Karpas-422 (cell line): ENCODE measurements at regions not wholly inside any gene's neighbourhood (a gene's known extent, or its start where the extent isn't known, plus 50 kb on each side); places are given as distances from the start of the nearest gene placed in this dataset.

Experiments used
- DNase-seq: peaks from one replicate; pipeline ENCODE4 v3.0.0-alpha.2; 2015
- H2AFZ ChIP-seq: fragments of 200-600 bp; sonication (generic); 2 replicates; pipeline ENCODE4 v1.6.1; 2014; ENCODE audit warnings: antibody characterized with exemption, low read length, mixed read lengths
- H3K27ac ChIP-seq: fragments of 200-600 bp; sonication (generic); 2 replicates; pipeline ENCODE4 v1.5.1; 2014; ENCODE audit warnings: mild to moderate bottlenecking, low read length, moderate library complexity
- H3K27me3 ChIP-seq: fragments of 200-600 bp; sonication (generic); 2 replicates; pipeline ENCODE4 v1.6.1; 2014; ENCODE audit warnings: low read length, mixed read lengths
- H3K36me3 ChIP-seq: fragments of 200-600 bp; sonication (generic); 2 replicates; pipeline ENCODE4 v1.6.1; 2014; ENCODE audit warnings: low read length, mixed read lengths; ENCODE audit not compliant: insufficient read depth
- H3K4me1 ChIP-seq: fragments of 200-600 bp; sonication (generic); 2 replicates; pipeline ENCODE4 v1.6.1; 2014; ENCODE audit warnings: mild to moderate bottlenecking, low read length, mixed read lengths
- H3K4me2 ChIP-seq: fragments of 200-600 bp; sonication (generic); 2 replicates; pipeline ENCODE4 v1.6.1; 2014; ENCODE audit warnings: low read length, low read depth, mild to moderate bottlenecking; ENCODE audit not compliant: poor library complexity, severe bottlenecking
- H3K4me3 ChIP-seq: fragments of 200-600 bp; sonication (generic); 2 replicates; pipeline ENCODE4 v1.5.1; 2014; ENCODE audit warnings: mild to moderate bottlenecking, antibody characterized with exemption, low read length, mixed read lengths
- H3K79me2 ChIP-seq: fragments of 200-600 bp; sonication (generic); 2 replicates; pipeline ENCODE4 v1.6.1; 2014; ENCODE audit warnings: mild to moderate bottlenecking, low read length, mixed read lengths
- H3K9ac ChIP-seq: fragments of 200-600 bp; sonication (generic); 2 replicates; pipeline ENCODE4 v1.6.0; 2014; ENCODE audit warnings: low read length
- H3K9me2 ChIP-seq: fragments of 200-600 bp; sonication (generic), shearing (Covaris generic); replicated peaks from 2 replicates; pipeline ENCODE4 v1.6.0; 2014; ENCODE audit warnings: mild to moderate bottlenecking, low read length, moderate library complexity; ENCODE audit not compliant: insufficient read depth
- H3K9me3 ChIP-seq: fragments of 300-700, 200-600 bp; sonication (generic); 2 replicates; pipeline ENCODE4 v1.6.1; 2014; ENCODE audit warnings: low read length, mixed read lengths
- H4K20me1 ChIP-seq: fragments of 200-600 bp; sonication (generic); 2 replicates; pipeline ENCODE4 v1.6.1; 2014; ENCODE audit warnings: mild to moderate bottlenecking, antibody characterized with exemption, low read length, low read depth; ENCODE audit not compliant: insufficient read depth

- peaks cover 8% of the 10 kb centered on the region for H3K4me1 ChIP-seq
- no peak overlapping the region for H2AFZ ChIP-seq
- H3K9ac ChIP-seq, result no peak overlapping the region
- H3K79me2 ChIP-seq, result no peaks in the 10 kb centered on the region
- no peak overlapping the region for H3K4me3 ChIP-seq
- H3K4me2 ChIP-seq, result no peak overlapping the region
- no peaks in the 10 kb centered on the region for H3K9me3 ChIP-seq
- H3K36me3 ChIP-seq, result no peaks in the 10 kb centered on the region
- no peaks in the 10 kb centered on the region for H3K9me2 ChIP-seq
- no peak overlapping the region for H3K27ac ChIP-seq
- H4K20me1 ChIP-seq, result no peaks in the 10 kb centered on the region
- H3K27me3 ChIP-seq, result no peaks in the 10 kb centered on the region
- DNase-seq, result no peak
Measured at GRCh38 chr13:111658145-111659100, 338.0 kb downstream of the TEX29 start.

DNA sequence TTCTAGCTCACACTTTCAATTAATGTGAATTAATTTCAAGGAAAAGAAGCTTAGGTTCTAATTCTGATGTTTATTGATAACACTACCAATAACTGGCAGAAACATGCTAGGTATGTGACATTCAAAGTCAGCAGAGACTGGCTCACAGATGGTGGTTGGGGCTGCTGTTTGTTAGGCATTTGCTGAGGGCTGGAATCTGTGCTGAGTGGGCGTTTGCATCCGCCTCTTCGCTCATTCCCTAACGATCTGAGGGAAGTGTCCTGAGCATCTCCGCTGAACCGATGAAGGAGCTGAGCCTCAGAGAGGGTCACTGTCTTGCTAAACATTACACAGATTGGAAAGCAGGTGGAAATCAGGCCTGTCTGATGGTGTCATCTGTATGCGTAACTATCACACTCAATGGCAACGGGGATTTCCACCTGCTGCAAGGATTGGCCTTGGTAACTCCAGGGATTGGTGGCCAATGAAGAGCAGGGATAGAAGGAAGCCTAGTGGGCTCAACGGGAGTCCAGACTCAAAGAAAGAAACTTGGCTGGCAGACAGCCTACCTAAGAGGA lies 338.9 kb downstream of the TEX29 start:
- H3K4me2 ChIP-seq, result no peak overlapping the region
- DNase-seq, result no peak
- no peaks in the 10 kb centered on the region for H4K20me1 ChIP-seq
- no peak overlapping the region for H3K9ac ChIP-seq
- no peak overlapping the region for H2AFZ ChIP-seq
- H3K9me3 ChIP-seq, result no peaks in the 10 kb centered on the region
- H3K4me3 ChIP-seq, result no peak overlapping the region
- peaks cover 8% of the 10 kb centered on the region for H3K4me1 ChIP-seq
- H3K27ac ChIP-seq, result no peak overlapping the region
- H3K36me3 ChIP-seq, result no peaks in the 10 kb centered on the region
- H3K27me3 ChIP-seq, result no peaks in the 10 kb centered on the region
- no peaks in the 10 kb centered on the region for H3K9me2 ChIP-seq
- no peaks in the 10 kb centered on the region for H3K79me2 ChIP-seq

- no peaks in the 10 kb centered on the region for H3K79me2 ChIP-seq
- H3K4me3 ChIP-seq, result no peak overlapping the region
- H3K4me2 ChIP-seq, result no peak overlapping the region
- no peaks in the 10 kb centered on the region for H3K36me3 ChIP-seq
- peaks cover 8% of the 10 kb centered on the region for H3K4me1 ChIP-seq
- no peak overlapping the region for H3K27ac ChIP-seq
- no peak overlapping the region for H2AFZ ChIP-seq
- H3K9me3 ChIP-seq, result no peaks in the 10 kb centered on the region
- H3K9me2 ChIP-seq, result no peaks in the 10 kb centered on the region
- H3K27me3 ChIP-seq, result no peaks in the 10 kb centered on the region
- no peaks in the 10 kb centered on the region for H4K20me1 ChIP-seq
- no peak for DNase-seq
- H3K9ac ChIP-seq, result no peak overlapping the region
Measured at GRCh38 chr13:111659842-111660241, 339.4 kb downstream of the TEX29 start.

- Histone ChIP-seq H2AFZ (no peak overlapping the region), H3K4me2 (no peak overlapping the region), H3K9ac (no peak overlapping the region), H3K4me3 (no peak overlapping the region), H3K79me2 (no peaks in the 10 kb centered on the region), H3K9me3 (no peaks in the 10 kb centered on the region), H3K36me3 (no peaks in the 10 kb centered on the region), H3K27ac (no peak overlapping the region), H3K4me1 (peaks cover 8% of the 10 kb centered on the region), H3K27me3 (no peaks in the 10 kb centered on the region), H3K9me2 (no peaks in the 10 kb centered on the region), H4K20me1 (no peaks in the 10 kb centered on the region)
- DNase-seq, result no peak
Measured at GRCh38 chr13:111661052-111661451, 340.6 kb downstream of the TEX29 start.

GRCh38 chr13:111661776-111662175 lies 341.3 kb downstream of the TEX29 start:
- DNase-seq, result no peak
- Histone ChIP-seq H3K27ac (no peak overlapping the region), H3K79me2 (no peaks in the 10 kb centered on the region)

DNA sequence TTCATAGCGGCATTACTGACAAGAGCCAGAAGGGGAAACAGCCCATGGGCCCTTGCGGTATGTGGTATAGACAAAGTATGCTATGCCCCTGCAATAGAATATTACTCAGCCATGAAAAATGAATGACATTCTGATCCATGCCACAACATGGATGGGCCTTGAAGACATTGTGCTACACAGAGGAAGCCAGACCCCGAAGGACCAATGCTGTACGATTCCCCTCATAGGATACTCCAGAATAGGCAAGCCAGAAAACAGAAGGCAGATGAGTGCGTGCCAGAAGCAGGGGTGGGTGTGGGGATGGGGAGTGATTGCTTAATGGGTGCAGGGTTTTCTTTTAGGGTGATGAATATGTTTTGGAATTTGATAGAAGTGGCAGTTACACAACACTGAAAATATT lies 342.0 kb downstream of the TEX29 start:
- no peak overlapping the region for H3K4me2 ChIP-seq
- no peak overlapping the region for H3K9ac ChIP-seq
- H3K36me3 ChIP-seq, result no peaks in the 10 kb centered on the region

More at GRCh38 chr13:111661776-111662175, 341.3 kb downstream of the TEX29 start:
- Histone ChIP-seq H2AFZ (no peak overlapping the region), H3K4me1 (peaks cover 8% of the 10 kb centered on the region), H3K27me3 (no peaks in the 10 kb centered on the region), H3K36me3 (no peaks in the 10 kb centered on the region), H3K9ac (no peak overlapping the region), H3K4me3 (no peak overlapping the region), H3K9me3 (no peaks in the 10 kb centered on the region), H4K20me1 (no peaks in the 10 kb centered on the region), H3K9me2 (no peaks in the 10 kb centered on the region), H3K4me2 (no peak overlapping the region)

DNA sequence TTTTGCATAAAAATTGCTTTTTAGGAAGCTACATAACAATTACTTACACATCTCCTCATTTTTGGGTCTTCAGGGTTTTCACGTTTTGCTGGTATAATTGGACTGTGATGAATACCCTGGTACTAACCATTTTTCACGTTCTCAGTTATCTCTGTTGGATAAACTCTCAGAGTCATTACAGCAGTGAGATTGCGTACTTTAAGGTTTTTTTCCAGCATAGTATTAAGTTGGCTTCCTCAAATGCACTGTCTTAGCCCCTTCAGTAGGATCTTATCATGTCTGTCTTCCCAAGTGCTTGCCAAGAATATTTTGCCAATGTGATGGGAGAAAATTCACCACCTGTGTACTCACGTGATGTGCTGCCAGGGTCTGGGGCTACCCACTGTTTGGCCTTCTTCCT lies 342.5 kb downstream of the TEX29 start:
- Histone ChIP-seq H4K20me1 (no peaks in the 10 kb centered on the region), H3K9me2 (no peaks in the 10 kb centered on the region), H3K79me2 (no peaks in the 10 kb centered on the region), H2AFZ (no peak overlapping the region), H3K36me3 (no peaks in the 10 kb centered on the region), H3K9me3 (no peaks in the 10 kb centered on the region), H3K4me3 (no peak overlapping the region), H3K27me3 (no peaks in the 10 kb centered on the region), H3K9ac (no peak overlapping the region), H3K27ac (no peak overlapping the region), H3K4me2 (no peak overlapping the region), H3K4me1 (peaks cover 1% of the 10 kb centered on the region; the same call in 1 of the 2 replicates)
- no peak for DNase-seq

More for the DNA sequence above, 342.0 kb downstream of the TEX29 start:
- no peak overlapping the region for H2AFZ ChIP-seq
- H3K9me2 ChIP-seq, result no peaks in the 10 kb centered on the region
- H3K79me2 ChIP-seq, result no peaks in the 10 kb centered on the region
- H3K4me1 ChIP-seq, result peaks cover 5% of the 10 kb centered on the region
- H3K27me3 ChIP-seq, result no peaks in the 10 kb centered on the region
- H3K27ac ChIP-seq, result no peak overlapping the region
- no peaks in the 10 kb centered on the region for H4K20me1 ChIP-seq
- H3K4me3 ChIP-seq, result no peak overlapping the region
- no peaks in the 10 kb centered on the region for H3K9me3 ChIP-seq
- DNase-seq, result no peak

- no peaks in the 10 kb centered on the region for H4K20me1 ChIP-seq
- no peaks in the 10 kb centered on the region for H3K36me3 ChIP-seq
- no peak overlapping the region for H3K4me2 ChIP-seq
- H3K4me3 ChIP-seq, result no peak overlapping the region
- no peak overlapping the region for H2AFZ ChIP-seq
- no peaks in the 10 kb centered on the region for H3K4me1 ChIP-seq
- no peak overlapping the region for H3K27ac ChIP-seq
- H3K79me2 ChIP-seq, result no peaks in the 10 kb centered on the region
- no peak for DNase-seq
- no peak overlapping the region for H3K9ac ChIP-seq
- H3K9me3 ChIP-seq, result no peaks in the 10 kb centered on the region
- no peaks in the 10 kb centered on the region for H3K27me3 ChIP-seq
- H3K9me2 ChIP-seq, result no peaks in the 10 kb centered on the region
Measured at GRCh38 chr13:111663505-111663904, 343.1 kb downstream of the TEX29 start.
